GM18909 (cell line): ENCODE measurements at regions not wholly inside any gene's neighbourhood (a gene's known extent, or its start where the extent isn't known, plus 50 kb on each side); places are given as distances from the start of the nearest gene placed in this dataset.

Experiments
- ATAC-seq: cut with Tn5 transposase; IDR thresholded peaks from one replicate; pipeline ENCODE4 v1.9.1; 2021; ENCODE audit warnings: mild to moderate bottlenecking; ENCODE audit not compliant: unreplicated experiment, poor library complexity

GRCh38 chr6:95135182-95135581, 442.2 kb upstream of the MANEA start:
- no peak for ATAC-seq

DNA sequence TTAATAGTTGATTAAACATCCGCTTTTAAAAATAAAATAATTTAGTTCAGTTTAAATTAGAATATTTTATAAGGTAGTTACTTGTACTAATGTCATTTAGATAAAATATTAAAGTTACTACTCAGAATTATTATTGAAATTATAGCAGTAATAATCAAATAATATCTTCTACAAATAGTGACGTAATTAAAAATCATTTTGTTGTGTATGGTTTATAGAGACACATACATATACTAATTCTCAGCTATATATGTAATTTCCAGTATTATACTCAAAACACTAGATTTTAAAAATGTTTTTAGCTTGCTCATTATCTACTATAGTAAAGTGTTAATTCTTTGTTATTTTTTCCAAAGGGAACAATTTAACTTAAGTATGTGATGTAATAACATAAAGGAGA, 435.2 kb upstream of the MANEA start:
- no peak for ATAC-seq

DNA sequence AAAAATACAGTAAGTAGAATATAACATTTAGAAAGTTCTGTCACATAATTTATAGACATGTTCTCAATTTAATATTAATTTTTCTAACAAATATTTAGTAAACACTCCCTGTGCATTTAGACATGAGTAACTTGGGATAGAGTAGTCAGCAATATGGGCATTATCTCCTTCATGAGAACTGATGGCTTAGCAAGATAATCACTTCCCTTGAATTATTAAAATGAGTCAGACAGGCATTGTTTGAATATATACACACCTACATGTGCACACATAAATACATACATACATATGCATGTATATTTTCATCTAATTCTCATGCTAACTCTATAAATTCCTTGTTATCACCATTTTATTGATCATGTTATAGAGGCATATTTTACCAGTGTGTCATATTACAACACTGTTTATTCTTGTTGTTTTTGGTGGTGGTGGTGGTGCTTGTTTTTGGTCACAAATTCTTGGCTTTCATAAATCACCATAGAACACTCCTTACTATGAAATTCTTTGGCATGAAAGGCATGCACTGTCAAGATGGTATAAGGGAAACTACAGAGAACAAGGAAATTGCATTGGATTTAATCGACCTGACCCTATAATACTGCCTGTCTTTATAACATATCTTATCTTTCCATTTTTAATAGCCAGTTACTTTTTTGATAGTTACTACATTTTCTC, 434.5 kb upstream of the MANEA start:
- ATAC-seq = no peak

GRCh38 chr6:95143408-95144180, 433.7 kb upstream of the MANEA start:
- ATAC-seq = no peak

GRCh38 chr6:95145457-95145856, 431.9 kb upstream of the MANEA start:
- ATAC-seq = no peak

DNA sequence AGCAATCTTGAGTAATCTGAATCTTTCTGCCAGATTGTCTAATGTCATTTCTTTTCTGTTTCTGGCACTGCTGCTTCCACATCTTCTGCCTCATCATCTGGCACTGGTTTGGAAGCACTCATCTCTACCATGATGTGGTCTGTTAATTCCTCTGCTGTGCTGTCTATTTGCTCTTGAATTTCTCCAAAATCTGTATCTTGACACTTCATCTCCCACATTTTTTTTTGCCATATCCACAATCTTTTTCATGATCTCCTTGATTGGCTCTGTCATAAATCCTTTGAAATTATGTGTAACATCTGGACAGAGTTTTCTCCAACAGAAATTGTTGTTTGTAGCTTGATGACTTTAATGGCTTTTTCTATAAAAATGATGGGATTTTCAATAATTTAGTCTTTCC, 417.8 kb upstream of the MANEA start:
- ATAC-seq = no peak

- no peak for ATAC-seq
Measured at GRCh38 chr6:95169775-95170174, 407.6 kb upstream of the MANEA start.

DNA sequence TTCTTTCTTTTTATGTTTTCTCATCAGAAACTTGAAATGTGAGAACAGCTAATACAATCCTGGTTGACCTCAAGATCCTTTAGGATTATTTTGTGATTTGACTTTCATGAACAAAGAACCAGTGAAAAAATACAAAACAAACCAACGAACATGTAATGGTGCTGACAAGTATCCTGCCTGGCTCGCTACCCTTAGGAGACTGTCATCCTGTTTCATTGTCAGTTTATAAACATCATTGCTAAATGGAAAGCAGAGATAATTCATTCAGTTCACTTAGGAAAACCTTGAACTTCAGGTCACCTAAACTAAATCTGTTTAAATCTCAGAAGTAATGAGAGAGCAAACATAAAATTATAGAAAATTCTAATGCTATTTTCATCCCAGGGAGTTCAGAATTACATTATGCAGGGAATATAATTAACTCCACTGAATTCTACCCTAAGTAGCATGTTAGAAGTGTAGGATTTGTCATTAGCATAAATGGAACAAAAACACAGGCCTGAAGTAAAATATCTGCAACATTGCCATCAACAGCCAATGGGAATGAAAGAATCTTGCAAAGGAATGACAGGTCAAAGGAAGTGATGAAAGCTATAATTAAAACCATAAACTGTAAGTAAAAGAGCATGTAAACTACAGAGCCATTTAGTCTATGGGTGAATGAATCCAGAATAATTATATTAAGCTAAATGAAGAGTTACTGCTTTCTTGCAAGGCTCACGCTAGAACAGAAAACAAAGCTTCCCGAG, 401.2 kb upstream of the MANEA start:
- no peak for ATAC-seq

- ATAC-seq = no peak
Measured at GRCh38 chr6:95185874-95186273, 391.5 kb upstream of the MANEA start.

DNA sequence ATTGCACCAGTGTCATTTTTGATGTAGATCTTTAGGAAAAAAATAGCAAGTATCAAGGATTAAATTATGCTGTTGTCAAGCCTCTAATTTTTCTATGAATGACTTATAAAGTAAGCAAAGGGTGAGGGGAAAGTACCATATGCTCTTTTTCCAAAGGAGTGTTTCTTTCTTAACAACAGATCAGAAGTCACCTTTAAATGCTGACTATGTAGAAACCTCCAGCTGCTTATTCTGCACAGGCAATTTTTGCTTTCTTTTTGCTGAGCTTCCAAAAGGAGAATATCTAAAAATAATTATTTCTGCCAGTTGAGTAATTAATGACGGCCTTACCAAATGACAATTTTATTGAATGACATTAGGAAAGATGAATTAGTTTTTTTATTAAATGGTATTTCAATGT, 390.6 kb upstream of the MANEA start:
- ATAC-seq = no peak

DNA sequence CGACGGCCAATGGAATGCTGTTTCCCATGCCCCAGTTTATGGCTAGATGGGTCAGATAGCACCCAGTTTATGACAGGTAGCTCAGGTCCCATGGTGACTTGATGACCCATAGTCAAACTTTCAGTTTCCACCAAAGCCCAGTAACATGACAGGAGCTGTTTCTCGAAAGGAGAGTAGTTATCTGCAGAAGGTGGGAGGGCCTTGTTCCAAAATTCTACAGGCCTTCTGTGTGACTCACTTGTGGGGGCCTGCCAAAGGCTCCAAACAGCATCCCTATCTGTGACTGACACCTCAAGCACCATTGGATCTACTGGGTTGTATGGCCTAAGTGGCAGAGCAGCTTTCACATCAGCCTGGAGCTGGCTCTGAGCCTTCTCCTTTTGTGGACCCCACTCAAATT, 379.7 kb upstream of the MANEA start:
- ATAC-seq = no peak

- ATAC-seq = peak; percentile 93
Measured at GRCh38 chr6:95203153-95203754, 374.1 kb upstream of the MANEA start.

DNA sequence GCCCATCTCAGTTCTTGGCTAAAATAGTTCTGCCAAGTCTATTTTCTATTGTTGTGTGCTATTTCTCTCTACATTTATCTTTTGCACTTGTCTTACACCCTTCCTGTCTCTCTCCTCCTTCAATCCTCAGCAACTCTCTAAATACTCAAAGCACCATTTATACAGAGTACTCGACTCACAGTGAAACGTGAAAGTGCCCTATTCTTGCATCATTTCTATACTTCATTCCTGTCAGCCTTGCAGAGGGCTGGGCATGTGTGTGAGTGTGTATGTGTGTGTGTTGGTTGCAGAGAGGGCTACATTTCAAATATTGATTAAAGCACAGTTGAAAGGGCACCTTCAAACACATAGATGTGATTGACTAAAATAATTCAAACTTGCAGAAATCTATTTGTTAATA, 373.2 kb upstream of the MANEA start:
- no peak for ATAC-seq

DNA sequence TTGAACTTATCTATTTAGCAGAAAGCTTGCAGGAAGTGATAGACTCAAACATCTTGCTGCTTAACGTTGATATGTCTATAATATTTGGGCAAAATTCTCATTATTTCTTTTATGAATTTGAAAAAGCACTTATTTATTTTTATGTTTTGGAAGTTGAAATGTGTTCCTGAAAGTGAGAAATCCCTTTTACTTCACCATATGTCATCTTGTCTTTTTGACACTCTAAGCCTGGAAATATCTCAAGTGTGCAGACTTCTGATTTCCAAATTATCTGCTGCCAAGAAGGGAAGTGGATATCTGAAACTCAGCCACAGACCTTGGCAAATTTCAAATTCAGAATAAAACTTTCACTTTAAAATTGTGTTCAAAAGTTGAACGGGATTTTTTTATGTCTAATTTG, 368.7 kb upstream of the MANEA start:
- ATAC-seq = no peak

- no peak for ATAC-seq
Measured at GRCh38 chr6:95209074-95209473, 368.3 kb upstream of the MANEA start.

DNA sequence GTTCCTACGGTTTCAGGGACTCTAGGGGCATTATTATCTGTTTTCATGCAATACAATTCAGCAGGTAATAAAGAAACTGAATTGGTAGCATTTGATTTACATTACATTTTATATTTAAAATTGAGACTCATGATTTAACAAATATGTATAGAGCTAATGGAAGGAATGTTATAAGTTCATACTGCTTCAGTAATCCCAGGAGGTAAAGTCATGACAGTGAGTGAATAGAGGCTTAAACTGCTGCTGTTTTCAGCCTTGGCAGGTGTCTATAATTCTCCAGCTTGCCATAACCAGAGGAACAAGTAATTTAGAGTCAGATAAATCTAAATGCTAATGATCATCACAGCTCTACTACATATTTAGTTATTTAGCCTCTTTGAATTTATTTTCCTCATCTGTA, 360.8 kb upstream of the MANEA start:
- no peak for ATAC-seq

- no peak for ATAC-seq
Measured at GRCh38 chr6:95227351-95227750, 350.0 kb upstream of the MANEA start.

DNA sequence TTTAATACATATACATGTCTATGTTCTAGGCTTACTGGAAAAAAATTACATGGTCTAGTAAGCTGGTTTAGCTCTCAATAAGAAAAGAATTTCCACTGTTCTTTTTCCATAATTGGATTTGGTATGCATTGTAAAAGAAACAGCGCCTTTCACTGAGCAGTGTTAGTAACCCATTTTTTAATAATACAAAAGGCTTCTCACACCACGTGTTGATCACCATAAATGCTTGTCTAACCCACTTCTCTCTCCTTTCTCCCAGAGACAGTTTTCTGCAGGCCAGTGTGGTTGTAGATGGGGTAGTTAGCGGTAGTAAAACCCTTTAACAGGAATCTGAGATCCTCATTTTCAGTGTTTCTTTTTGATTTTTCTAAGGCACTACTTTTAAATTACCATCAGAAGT, 348.7 kb upstream of the MANEA start:
- ATAC-seq = no peak

GRCh38 chr6:95230071-95230740, 347.1 kb upstream of the MANEA start:
- no peak for ATAC-seq

GRCh38 chr6:95231416-95231815, 345.9 kb upstream of the MANEA start:
- ATAC-seq = no peak
